K562 (cell line): ENCODE measurements at regions not wholly inside any gene's neighbourhood (a gene's known extent, or its start where the extent isn't known, plus 50 kb on each side); places are given as distances from the start of the nearest gene placed in this dataset.

Source experiments
- ATAC-seq: fragments of 200-7000 bp; cut with Tn5 transposase; 3 replicates; pipeline ENCODE4 v1.9.1; 2020; ENCODE audit warnings: moderate library complexity
- BruUV-seq: library from RNA; stranded (reverse); fragments of 400-500 nt; replicated peaks from 2 replicates; lab custom pipeline; 2021; lab: Mats Ljungman, UMichigan
- CTCF ChIA-PET: fragments of 300-600 bp; formaldehyde crosslinking; extraction: SDS; loops from one replicate; lab custom pipeline; 2021; ENCODE audit warnings: low intra/inter-chr PET ratio; lab: Yijun Ruan, JAX
- POLR2A ChIA-PET: fragments of 300-600, 350-650 bp; sonication (Branson Sonifier 250); formaldehyde crosslinking; extraction: SDS; loops from one replicate; lab custom pipeline; 2021; ENCODE audit warnings: antibody characterized with exemption, inconsistent platforms; lab: Yijun Ruan, JAX
- DNase-seq, 4 experiments: peaks; one replicate each; pipeline versions ENCODE4 v3.0.0 to v3.0.0-alpha.2; 2011 to 2018; ENCODE audit warnings: low spot score in 3 of 4, mixed read lengths in 3 of 4; ENCODE audit errors: extremely low read depth in 1 of 4
- FAIRE-seq: peaks from 2 replicates; lab custom pipeline; 2011; peaks lifted over from hg19 to GRCh38; lab: Jason Lieb, UNC
- H2AFZ ChIP-seq: 2 replicates; pipeline ENCODE4 v1.6.0; 2011; ENCODE audit warnings: low read depth, low read length, control low read depth, inconsistent platforms
- H3K27ac ChIP-seq: fragments of 200-600 bp; 3 replicates; pipeline ENCODE4 v1.8.0; 2011; ENCODE audit warnings: low read depth, mild to moderate bottlenecking, control low read depth, inconsistent platforms, low read length, moderate library complexity, mixed read lengths; ENCODE audit errors: extremely low read depth
- H3K27me3 ChIP-seq, 2 experiments: fragments of 300-600 bp in 1 of 2; 2 replicates in 1 of 2; 3 replicates in 1 of 2; pipeline versions ENCODE4 v1.6.0 to v1.8.0; 2011; ENCODE audit warnings: inconsistent platforms in 2 of 2, low read length in 2 of 2, mild to moderate bottlenecking in 1 of 2, mixed read lengths in 1 of 2, moderate library complexity in 1 of 2; ENCODE audit not compliant: control insufficient read depth in 2 of 2, insufficient read depth in 2 of 2
- H3K36me3 ChIP-seq: fragments of 300-600 bp; 3 replicates; pipeline ENCODE4 v1.8.0; 2011; ENCODE audit warnings: mild to moderate bottlenecking, low read length, inconsistent platforms; ENCODE audit not compliant: control insufficient read depth, insufficient read depth
- H3K4me1 ChIP-seq, 2 experiments: fragments of 200-600 bp in 1 of 2; replicated peaks in 1 of 2; 2 replicates in 1 of 2; 3 replicates in 1 of 2; pipeline versions ENCODE4 v1.5.1 to v1.8.0; 2011; ENCODE audit warnings: inconsistent platforms in 2 of 2, low read length in 2 of 2, mild to moderate bottlenecking in 1 of 2, mixed read lengths in 1 of 2, moderate library complexity in 1 of 2; ENCODE audit not compliant: control insufficient read depth in 2 of 2, insufficient read depth in 2 of 2
- H3K4me2 ChIP-seq: 2 replicates; pipeline ENCODE4 v1.6.1; 2011; ENCODE audit warnings: low read length, control low read depth, inconsistent platforms, mixed read lengths; ENCODE audit not compliant: insufficient read depth
- H3K4me3 ChIP-seq: fragments of 200-600 bp; sonication (generic), shearing (Covaris generic); 2 replicates; pipeline ENCODE4 v1.5.1; 2016; ENCODE audit warnings: control low read depth, inconsistent platforms
- H3K79me2 ChIP-seq: fragments of 200-600 bp; 3 replicates; pipeline ENCODE4 v1.8.0; 2011; ENCODE audit warnings: low read length, inconsistent platforms; ENCODE audit not compliant: control insufficient read depth, insufficient read depth
- H3K9ac ChIP-seq, 2 experiments: 2 replicates each; pipeline versions ENCODE4 v1.6.0 to v1.6.1; 2011; ENCODE audit warnings: low read depth in 2 of 2, low read length in 2 of 2, control low read depth in 1 of 2, inconsistent platforms in 1 of 2, mild to moderate bottlenecking in 1 of 2, mixed read lengths in 1 of 2; ENCODE audit not compliant: insufficient read depth in 1 of 2
- H3K9me1 ChIP-seq: one replicate; pipeline ENCODE4 v1.6.0; 2011; ENCODE audit warnings: inconsistent platforms, mild to moderate bottlenecking, low read length, moderate library complexity; ENCODE audit not compliant: control insufficient read depth, insufficient read depth
- H3K9me3 ChIP-seq: replicated peaks from 2 replicates; pipeline ENCODE4 v1.5.1; 2011; ENCODE audit warnings: low read depth, low read length, inconsistent platforms; ENCODE audit not compliant: control insufficient read depth, insufficient read depth
- H4K20me1 ChIP-seq: replicated peaks from 2 replicates; pipeline ENCODE4 v1.6.1; 2011; ENCODE audit warnings: low read length, inconsistent platforms, mixed read lengths; ENCODE audit not compliant: control insufficient read depth, insufficient read depth
- CBFA2T3 ChIP-seq: fragments of 450-650 bp; IDR thresholded peaks from 2 replicates; pipeline ENCODE4 v1.6.1; 2017
- E2F6 ChIP-seq, 2 experiments: IDR thresholded peaks; 2 replicates each; pipeline ENCODE4 v1.6.1; 2011; ENCODE audit warnings: borderline replicate concordance in 1 of 2, control low read depth in 1 of 2, low read depth in 1 of 2, low read length in 1 of 2, mild to moderate bottlenecking in 1 of 2, mixed read lengths in 1 of 2, moderate library complexity in 1 of 2; ENCODE audit not compliant: insufficient read depth in 1 of 2, insufficient read length in 1 of 2, poor library complexity in 1 of 2, severe bottlenecking in 1 of 2; ENCODE audit errors: extremely low read depth in 1 of 2
- FOSL1 ChIP-seq: fragments of 200-800 bp; sonication (Bioruptor generic); conservative IDR thresholded peaks from 2 replicates; pipeline ENCODE4 v1.6.1; 2016; ENCODE audit warnings: missing genetic modification characterization, missing compliant biosample characterization
- FOXA3 ChIP-seq, 2 experiments: fragments of 450-650 bp in 1 of 2; sonication (generic) in 1 of 2; formaldehyde crosslinking; IDR thresholded peaks in 1 of 2; conservative IDR thresholded peaks in 1 of 2; 2 replicates each; pipeline versions ENCODE4 v1.4.0 to v1.8.0; 2020 to 2022; ENCODE audit warnings: mild to moderate bottlenecking in 2 of 2, missing genetic modification reagents in 1 of 2
- HIVEP1 ChIP-seq: fragments of 250-450 bp; sonication (Bioruptor Pico); IDR thresholded peaks from 2 replicates; pipeline ENCODE4 v1.4.0; 2020; ENCODE audit warnings: mild to moderate bottlenecking
- IRF2 ChIP-seq: sonication (generic); formaldehyde crosslinking; IDR thresholded peaks from 2 replicates; pipeline ENCODE4 v1.8.1; 2022; ENCODE audit warnings: mild to moderate bottlenecking, missing genetic modification reagents
- KDM1A ChIP-seq, 2 experiments: fragments of 450-650 bp; IDR thresholded peaks; 2 replicates each; pipeline ENCODE4 v1.6.1; 2016; ENCODE audit warnings: mild to moderate bottlenecking in 2 of 2
- MCM7 ChIP-seq, 2 experiments: fragments of 450-650 bp; IDR thresholded peaks; 2 replicates each; pipeline ENCODE4 v1.6.1; 2016 to 2018
- NCOA4 ChIP-seq: fragments of 450-650 bp; IDR thresholded peaks from 2 replicates; pipeline ENCODE4 v1.6.1; 2018; ENCODE audit warnings: mild to moderate bottlenecking; ENCODE audit not compliant: partially characterized antibody
- NFE2 ChIP-seq: IDR thresholded peaks from 2 replicates; pipeline ENCODE4 v1.6.1; 2014; ENCODE audit warnings: antibody characterized with exemption, low read depth
- RBM34 ChIP-seq: fragments of 200-400 bp; formaldehyde crosslinking; IDR thresholded peaks from 2 replicates; pipeline ENCODE4 v1.6.1; 2018; ENCODE audit warnings: low read length, borderline replicate concordance; ENCODE audit not compliant: insufficient read depth
- SMARCC2 ChIP-seq: fragments of 450-650 bp; IDR thresholded peaks from 2 replicates; pipeline ENCODE4 v1.6.1; 2017; ENCODE audit warnings: antibody characterized with exemption, moderate library complexity, mild to moderate bottlenecking, low read depth
- WGBS: fragments of 100-300 bp; shearing (Covaris generic); methylation state at CpG from one replicate; pipeline ENCODE4 v1.1.6; 2016; ENCODE audit warnings: low coverage, mixed read lengths; ENCODE audit not compliant: insufficient coverage; ENCODE audit errors: missing lambda C conversion rate; 5-methylcytosine and 5-hydroxymethylcytosine counted together
- in situ Hi-C: fragments of 300-500 bp; cut with MboI; formaldehyde crosslinking; loops from 4 replicates; pipeline ENCODE4 v1.15.0; 2018; ENCODE audit warnings: inconsistent platforms, mixed read lengths
- intact Hi-C: fragments of 100-400 bp; cut with micrococcal nuclease; formaldehyde crosslinking; loops from 2 replicates; pipeline ENCODE4 v1.14.2; 2022
- TF ChIP-seq, protein P1 (sequence below), 3 experiments: IDR thresholded peaks in 2 of 3; conservative IDR thresholded peaks in 1 of 3; 2 replicates each; pipeline ENCODE4 v1.5.1; 2011 to 2012; ENCODE audit warnings: low read length in 3 of 3, mild to moderate bottlenecking in 3 of 3, control low read depth in 2 of 3, improper control_type of control experiment in 1 of 3, inconsistent platforms in 1 of 3, low read depth in 1 of 3, mixed read lengths in 1 of 3, moderate library complexity in 1 of 3; ENCODE audit not compliant: insufficient read depth in 2 of 3

DNA sequence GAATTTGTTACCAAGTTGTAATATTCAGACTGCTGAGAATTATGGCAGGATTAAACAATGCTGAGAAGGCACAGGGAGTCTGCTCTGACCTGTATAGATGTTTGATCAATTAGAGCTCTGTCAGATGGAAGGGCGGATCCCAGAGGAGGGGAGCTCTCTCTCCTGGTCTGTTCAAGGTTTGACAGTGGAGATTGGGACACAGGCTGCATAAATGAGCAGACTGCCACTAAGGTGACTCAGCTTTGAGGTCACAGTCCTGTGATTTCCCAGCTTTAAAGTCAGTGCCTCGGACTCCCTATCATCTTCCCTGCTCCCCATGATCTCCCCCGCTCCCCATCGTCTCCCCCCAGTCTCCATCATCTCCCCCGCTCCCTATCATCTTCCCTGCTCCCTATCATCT, 59.2 kb upstream of the SLC22A23 start:
- in situ Hi-C loops (no loop called here), intact Hi-C loops (no loop called here)
- WGBS: 0% methylated on average over 3 of the region's 5 CpGs
- Histone ChIP-seq H2AFZ (no peak overlapping the region), H3K4me1 (peaks cover 9 to 11% of the 10 kb centered on the region in 2 experiments; a peak in 4 of 5 replicates), H3K9me1 (no peaks in the 10 kb centered on the region), H3K4me3 (no peak overlapping the region), H3K27me3 (peaks cover 31 to 64% of the 10 kb centered on the region in 2 experiments), H3K9me3 (no peaks in the 10 kb centered on the region), H4K20me1 (0 out of 2 replicates have a peak, but pooled peaks cover 3% of the 10 kb centered on the region), H3K79me2 (no peaks in the 10 kb centered on the region), H3K9ac (no peak overlapping the region), H3K4me2 (no peak overlapping the region), H3K36me3 (no peaks in the 10 kb centered on the region), H3K27ac (no peak overlapping the region)
- CTCF ChIA-PET: no interaction called here
- ATAC-seq: no peak
- POLR2A ChIA-PET: interaction anchor here (0.6 to 0.9 kb wide), 2 partner anchors 54 to 1166 kb away, joined by 3 read pairs; no protein-coding TSS in a partner anchor
- no peak for DNase-seq
- no TSS peak for BruUV-seq
- no peak for FAIRE-seq
- TF ChIP-seq IRF2 (CRISPR knock-in tag) (no peak), SMARCC2 (no peak), HIVEP1 (CRISPR knock-in tag) (no peak), NCOA4 (no peak), E2F6 (IDR thresholded peaks at IDR 0.05; ENCODE audit: borderline replicate concordance in 1 of 2, extremely low read depth in 1 of 2, insufficient read depth in 1 of 2, insufficient read length in 1 of 2, low read depth in 1 of 2, low read length in 1 of 2, poor library complexity in 1 of 2, severe bottlenecking in 1 of 2) (no peak), RBM34 (no peak), KDM1A (IDR thresholded peaks at IDR 0.05) (peak; percentile 36 to 63; a peak in 2 of 4 replicates), FOSL1 (tag) (0 out of 2 replicates have a peak, but pooled peaks have one; percentile 36), FOXA3 (CRISPR knock-in tag; conservative IDR thresholded peaks at IDR 0.05 in 1 of 2, IDR thresholded peaks at IDR 0.05 in 1 of 2) (no peak), MCM7 (IDR thresholded peaks at IDR 0.05) (no peak), NFE2 (peak; percentile 32; the same call in 1 of the 2 replicates), CBFA2T3 (peak; percentile 17; the same call in 1 of the 2 replicates)
- TF ChIP-seq, protein P1, sequence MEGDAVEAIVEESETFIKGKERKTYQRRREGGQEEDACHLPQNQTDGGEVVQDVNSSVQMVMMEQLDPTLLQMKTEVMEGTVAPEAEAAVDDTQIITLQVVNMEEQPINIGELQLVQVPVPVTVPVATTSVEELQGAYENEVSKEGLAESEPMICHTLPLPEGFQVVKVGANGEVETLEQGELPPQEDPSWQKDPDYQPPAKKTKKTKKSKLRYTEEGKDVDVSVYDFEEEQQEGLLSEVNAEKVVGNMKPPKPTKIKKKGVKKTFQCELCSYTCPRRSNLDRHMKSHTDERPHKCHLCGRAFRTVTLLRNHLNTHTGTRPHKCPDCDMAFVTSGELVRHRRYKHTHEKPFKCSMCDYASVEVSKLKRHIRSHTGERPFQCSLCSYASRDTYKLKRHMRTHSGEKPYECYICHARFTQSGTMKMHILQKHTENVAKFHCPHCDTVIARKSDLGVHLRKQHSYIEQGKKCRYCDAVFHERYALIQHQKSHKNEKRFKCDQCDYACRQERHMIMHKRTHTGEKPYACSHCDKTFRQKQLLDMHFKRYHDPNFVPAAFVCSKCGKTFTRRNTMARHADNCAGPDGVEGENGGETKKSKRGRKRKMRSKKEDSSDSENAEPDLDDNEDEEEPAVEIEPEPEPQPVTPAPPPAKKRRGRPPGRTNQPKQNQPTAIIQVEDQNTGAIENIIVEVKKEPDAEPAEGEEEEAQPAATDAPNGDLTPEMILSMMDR (IDR thresholded peaks at IDR 0.05 in 2 of 3, conservative IDR thresholded peaks at IDR 0.05 in 1 of 3; ENCODE audit: insufficient read depth in 2 of 3, low read depth in 1 of 3, low read length in 3 of 3): no peak
